WTC11 (cell line): ENCODE measurements at regions not wholly inside any gene's neighbourhood (a gene's known extent, or its start where the extent isn't known, plus 50 kb on each side); places are given as distances from the start of the nearest gene placed in this dataset.

ENCODE experiments used
- ATAC-seq: fragments of 200-7000 bp; cut with Tn5 transposase; 2 replicates; pipeline ENCODE4 v1.10.0; 2021; ENCODE audit warnings: mild to moderate bottlenecking, moderate library complexity
- CTCF ChIA-PET: fragments of 300-600 bp; sonication (Branson Sonifier 250); formaldehyde crosslinking; loops from one replicate; lab custom pipeline; 2021; ENCODE audit warnings: antibody characterized with exemption; lab: Charles Lee
- POLR2A ChIA-PET: fragments of 350-600 bp; sonication (Branson Sonifier 250); formaldehyde crosslinking; loops from one replicate; lab custom pipeline; 2021; ENCODE audit warnings: antibody characterized with exemption; lab: Charles Lee
- DNase-seq: peaks from one replicate; pipeline ENCODE4 v3.0.0; 2021; ENCODE audit warnings: low spot score
- H3K27ac Mint-ChIP-seq: 2 replicates; pipeline ENCODE4 v1.8.0; 2021; ENCODE audit warnings: mixed read lengths
- H3K27me3 Mint-ChIP-seq: 2 replicates; pipeline ENCODE4 v1.8.0; 2021; ENCODE audit warnings: low read depth, mild to moderate bottlenecking, moderate library complexity, mixed read lengths
- H3K36me3 Mint-ChIP-seq: 2 replicates; pipeline ENCODE4 v1.8.0; 2021; ENCODE audit warnings: mixed read lengths
- H3K4me1 Mint-ChIP-seq: 2 replicates; pipeline ENCODE4 v1.8.0; 2022; ENCODE audit warnings: mixed read lengths
- H3K4me3 Mint-ChIP-seq: 2 replicates; pipeline ENCODE4 v1.8.0; 2021; ENCODE audit warnings: mild to moderate bottlenecking, moderate library complexity, mixed read lengths
- H3K9me3 Mint-ChIP-seq: 2 replicates; pipeline ENCODE4 v1.8.0; 2021; ENCODE audit warnings: mixed read lengths
- AFF4 ChIP-seq: sonication (generic); formaldehyde crosslinking; IDR thresholded peaks from 2 replicates; pipeline ENCODE4 v1.8.1; 2023; ENCODE audit warnings: mild to moderate bottlenecking, missing genetic modification reagents, borderline replicate concordance
- CREM ChIP-seq: sonication (generic); formaldehyde crosslinking; IDR thresholded peaks from 2 replicates; pipeline ENCODE4 v1.8.1; 2022; ENCODE audit warnings: mild to moderate bottlenecking, missing genetic modification reagents, moderate library complexity
- E2F4 ChIP-seq: sonication (generic); formaldehyde crosslinking; IDR thresholded peaks from 2 replicates; pipeline ENCODE4 v1.8.1; 2022; ENCODE audit warnings: low read depth, mild to moderate bottlenecking, moderate library complexity, missing genetic modification reagents, borderline replicate concordance
- E2F5 ChIP-seq: sonication (generic); formaldehyde crosslinking; IDR thresholded peaks from 2 replicates; pipeline ENCODE4 v1.8.1; 2022; ENCODE audit warnings: mild to moderate bottlenecking, moderate library complexity, missing genetic modification reagents
- FOXJ3 ChIP-seq: sonication (generic); formaldehyde crosslinking; IDR thresholded peaks from 2 replicates; pipeline ENCODE4 v1.9.0; 2021; ENCODE audit warnings: missing genetic modification reagents, mild to moderate bottlenecking, borderline replicate concordance
- MLX ChIP-seq: sonication (generic); formaldehyde crosslinking; IDR thresholded peaks from 2 replicates; pipeline ENCODE4 v1.8.1; 2023; ENCODE audit warnings: mild to moderate bottlenecking, missing genetic modification reagents, moderate library complexity
- PRRX2 ChIP-seq: fragments of 250-450 bp; sonication (Bioruptor Pico); IDR thresholded peaks from 2 replicates; pipeline ENCODE4 v1.8.0; 2021; ENCODE audit warnings: mild to moderate bottlenecking
- SMAD3 ChIP-seq: sonication (generic); formaldehyde crosslinking; IDR thresholded peaks from 2 replicates; pipeline ENCODE4 v1.8.0; 2022; ENCODE audit warnings: missing genetic modification reagents, mild to moderate bottlenecking, borderline replicate concordance
- USF1 ChIP-seq: sonication (generic); formaldehyde crosslinking; IDR thresholded peaks from 2 replicates; pipeline ENCODE4 v1.8.0; 2022; ENCODE audit warnings: mild to moderate bottlenecking, missing genetic modification reagents
- USF2 ChIP-seq: sonication (generic); formaldehyde crosslinking; IDR thresholded peaks from 2 replicates; pipeline ENCODE4 v1.8.1; 2023; ENCODE audit warnings: mild to moderate bottlenecking, missing genetic modification reagents, moderate library complexity
- ZNF138 ChIP-seq: sonication (generic); formaldehyde crosslinking; conservative IDR thresholded peaks from 2 replicates; pipeline ENCODE4 v1.8.1; 2022; ENCODE audit warnings: mild to moderate bottlenecking, moderate library complexity, missing genetic modification reagents
- ZNF425 ChIP-seq: fragments of 250-450 bp; sonication (Bioruptor Pico); conservative IDR thresholded peaks from 2 replicates; pipeline ENCODE4 v1.9.0; 2021; ENCODE audit warnings: mild to moderate bottlenecking

GRCh38 chr18:56066524-56067213 is 478.7 kb upstream of the TCF4 start:
- TF ChIP-seq E2F5 = no peak
- ATAC-seq = no peak
- Mint-ChIP-seq H3K4me1 (peaks cover 35% of the 10 kb centered on the region), H3K36me3 (peaks cover 4% of the 10 kb centered on the region; the same call in 1 of the 2 replicates), H3K27me3 (no peaks in the 10 kb centered on the region), H3K27ac (no peak overlapping the region), H3K4me3 (no peak overlapping the region), H3K9me3 (peaks cover 11% of the 10 kb centered on the region)
- ChIA-PET POLR2A (no interaction called here), CTCF (no interaction called here)
- DNase-seq = no peak

GRCh38 chr18:56065086-56065485 is 477.1 kb upstream of the TCF4 start:
- H3K27ac Mint-ChIP-seq = no peak overlapping the region
- TF ChIP-seq ZNF138 (CRISPR knock-in tag) (no peak), ZNF425 (CRISPR knock-in tag) (no peak), USF1 (no peak), USF2 (CRISPR knock-in tag) (no peak), FOXJ3 (CRISPR knock-in tag) (no peak), MLX (no peak), E2F4 (CRISPR knock-in tag) (no peak), AFF4 (no peak), CREM (CRISPR knock-in tag) (no peak), SMAD3 (CRISPR knock-in tag) (no peak), PRRX2 (no peak)
- no peaks in the 10 kb centered on the region for H3K9me3 Mint-ChIP-seq
- no peak for DNase-seq
- peaks cover 44% of the 10 kb centered on the region for H3K4me1 Mint-ChIP-seq
- POLR2A ChIA-PET = no interaction called here
- no peaks in the 10 kb centered on the region for H3K36me3 Mint-ChIP-seq
- no peaks in the 10 kb centered on the region for H3K27me3 Mint-ChIP-seq
- CTCF ChIA-PET = no interaction called here
- peak; percentile 57 for ATAC-seq
- H3K4me3 Mint-ChIP-seq = no peak overlapping the region
